ENCODE measurements at regions not wholly inside any gene's neighbourhood (a gene's known extent, or its start where the extent isn't known, plus 50 kb on each side); places are given as distances from the start of the nearest gene placed in this dataset.

GRCh38 chr5:105088961-105089360 is 1526.4 kb upstream of the NUDT12 start:
- TF ChIP-seq CTCF (conservative IDR thresholded peaks at IDR 0.05; ENCODE audit: low read depth, low read length) (no peak), EZH2 (IDR thresholded peaks at IDR 0.05; ENCODE audit: borderline replicate concordance, low read depth, low read length, poor library complexity, severe bottlenecking) (no peak)
- H3K4me3 ChIP-seq (ENCODE audit: low read depth, low read length, poor library complexity, severe bottlenecking), result no peak overlapping the region
- H3K9me3 ChIP-seq (ENCODE audit: low read depth, low read length, poor library complexity, severe bottlenecking), result peaks cover 21% of the 10 kb centered on the region
- no peaks in the 10 kb centered on the region for H3K4me1 ChIP-seq (ENCODE audit: insufficient read depth, low read length, poor library complexity, severe bottlenecking)
- ChIA-PET POLR2A (ENCODE audit: low non-redundant PET) (interaction anchor here (0.6 kb wide), 1 partner anchor 13 kb away, joined by 3 read pairs; no protein-coding TSS in a partner anchor), CTCF (no interaction called here)
- intact Hi-C loops (cut with micrococcal nuclease; ENCODE audit: unreplicated experiment), result no loop called here
- H3K27ac ChIP-seq (ENCODE audit: low read depth, low read length, poor library complexity, severe bottlenecking), result no peak overlapping the region
- no peaks in the 10 kb centered on the region for H3K27me3 ChIP-seq (replicated peaks; ENCODE audit: insufficient read depth, low read depth, low read length, poor library complexity)
- no peaks in the 10 kb centered on the region for H3K36me3 ChIP-seq (ENCODE audit: insufficient read depth, low read length, poor library complexity, severe bottlenecking)
- no peak for DNase-seq (ENCODE audit: low spot score)
- no TSS peak for BruUV-seq (replicated peaks)

DNA sequence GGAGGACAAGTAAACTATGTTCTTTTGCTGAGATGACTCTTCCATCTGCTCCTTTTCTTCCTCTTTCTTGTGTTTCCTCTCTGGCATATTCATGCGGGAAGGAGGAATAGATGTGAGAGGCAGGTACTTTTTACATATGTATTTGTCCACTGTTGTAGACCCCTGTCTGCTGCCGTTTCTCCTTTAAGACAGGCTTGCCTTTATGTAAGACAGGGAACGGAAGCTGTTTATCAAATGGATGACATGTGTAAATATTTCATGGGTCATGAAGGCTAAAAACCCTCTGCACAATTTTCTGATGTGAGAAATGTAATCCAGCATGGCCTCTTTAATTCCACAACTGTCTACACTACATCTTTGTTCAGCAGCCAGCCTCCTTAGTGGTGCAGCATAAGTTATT is 1525.5 kb upstream of the NUDT12 start:
- ChIA-PET POLR2A (ENCODE audit: low non-redundant PET) (no interaction called here), CTCF (no interaction called here)
- H3K36me3 ChIP-seq (ENCODE audit: insufficient read depth, low read length, poor library complexity, severe bottlenecking), result no peaks in the 10 kb centered on the region
- TF ChIP-seq EZH2 (IDR thresholded peaks at IDR 0.05; ENCODE audit: borderline replicate concordance, low read depth, low read length, poor library complexity, severe bottlenecking) (no peak), CTCF (conservative IDR thresholded peaks at IDR 0.05; ENCODE audit: low read depth, low read length) (no peak)
- H3K4me1 ChIP-seq (ENCODE audit: insufficient read depth, low read length, poor library complexity, severe bottlenecking), result no peaks in the 10 kb centered on the region
- BruUV-seq (replicated peaks), result no TSS peak
- H3K4me3 ChIP-seq (ENCODE audit: low read depth, low read length, poor library complexity, severe bottlenecking), result no peak overlapping the region
- DNase-seq (ENCODE audit: low spot score), result no peak
- intact Hi-C loops (cut with micrococcal nuclease; ENCODE audit: unreplicated experiment), result no loop called here
- H3K27ac ChIP-seq (ENCODE audit: low read depth, low read length, poor library complexity, severe bottlenecking), result no peak overlapping the region
- peaks cover 13% of the 10 kb centered on the region for H3K9me3 ChIP-seq (ENCODE audit: low read depth, low read length, poor library complexity, severe bottlenecking)
- H3K27me3 ChIP-seq (replicated peaks; ENCODE audit: insufficient read depth, low read depth, low read length, poor library complexity), result no peaks in the 10 kb centered on the region

GRCh38 chr5:105057893-105058292 is 1495.3 kb upstream of the NUDT12 start:
- H3K36me3 ChIP-seq (ENCODE audit: insufficient read depth, low read length, poor library complexity, severe bottlenecking), result no peaks in the 10 kb centered on the region
- ChIA-PET POLR2A (ENCODE audit: low non-redundant PET) (no interaction called here), CTCF (no interaction called here)
- no peak overlapping the region for H3K27ac ChIP-seq (ENCODE audit: low read depth, low read length, poor library complexity, severe bottlenecking)
- H3K27me3 ChIP-seq (replicated peaks; ENCODE audit: insufficient read depth, low read depth, low read length, poor library complexity), result no peaks in the 10 kb centered on the region
- H3K9me3 ChIP-seq (ENCODE audit: low read depth, low read length, poor library complexity, severe bottlenecking), result peaks cover 16% of the 10 kb centered on the region
- BruUV-seq (replicated peaks), result no TSS peak
- intact Hi-C loops (cut with micrococcal nuclease; ENCODE audit: unreplicated experiment), result no loop called here
- TF ChIP-seq CTCF (conservative IDR thresholded peaks at IDR 0.05; ENCODE audit: low read depth, low read length) (no peak), EZH2 (IDR thresholded peaks at IDR 0.05; ENCODE audit: borderline replicate concordance, low read depth, low read length, poor library complexity, severe bottlenecking) (no peak)
- H3K4me1 ChIP-seq (ENCODE audit: insufficient read depth, low read length, poor library complexity, severe bottlenecking), result no peaks in the 10 kb centered on the region
- H3K4me3 ChIP-seq (ENCODE audit: low read depth, low read length, poor library complexity, severe bottlenecking), result no peak overlapping the region
- no peak for DNase-seq (ENCODE audit: low spot score)

All from A673 (cell line).